HTR-8/SVneo (cell line): ENCODE measurements at regions not wholly inside any gene's neighbourhood (a gene's known extent, or its start where the extent isn't known, plus 50 kb on each side); places are given as distances from the start of the nearest gene placed in this dataset.

Source experiments
- DNase-seq: peaks from one replicate; pipeline ENCODE4 v3.0.0; 2011; ENCODE audit warnings: low spot score, mixed read lengths; ENCODE audit not compliant: insufficient read length
- FAIRE-seq: peaks from 2 replicates; lab custom pipeline; 2011; peaks lifted over from hg19 to GRCh38; lab: Jason Lieb, UNC

- FAIRE-seq: no peak
- DNase-seq: no peak
These were observed 1013.6 kb downstream of the FLRT2 start for GRCh38 chr14:86543521-86543920.

- DNase-seq (no peak), FAIRE-seq (no peak)
These were observed 1012.0 kb downstream of the FLRT2 start for GRCh38 chr14:86541972-86542371.

DNA sequence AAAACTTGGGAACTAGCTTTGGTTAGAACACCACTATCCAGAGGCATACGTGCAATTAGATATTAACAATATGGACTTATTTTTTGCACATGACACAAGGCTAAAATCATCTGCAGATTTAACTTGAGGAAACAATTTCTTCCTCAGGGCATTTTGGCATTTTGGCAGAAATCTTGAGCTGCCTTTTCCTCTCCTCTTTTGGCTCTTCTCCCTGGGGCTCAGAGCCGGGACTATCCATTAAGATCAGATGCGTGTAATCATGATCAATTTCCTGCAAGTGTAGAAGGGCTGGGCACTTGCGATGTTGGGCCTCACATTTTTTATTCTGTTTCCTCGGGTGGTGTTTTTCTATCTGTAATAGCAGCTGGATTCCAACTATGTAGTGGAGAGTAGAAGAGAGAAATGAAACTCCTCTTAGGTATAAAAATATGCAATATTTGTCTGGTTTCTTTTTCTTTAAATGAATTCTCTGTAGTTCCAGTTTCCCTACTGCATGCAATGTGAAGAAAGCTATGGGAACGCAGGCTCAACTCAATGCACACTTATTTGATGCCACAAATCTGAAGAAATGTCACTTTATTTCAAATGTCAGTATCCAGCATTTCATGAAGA is 1010.8 kb downstream of the FLRT2 start:
- no peak for FAIRE-seq
- no peak for DNase-seq

DNA sequence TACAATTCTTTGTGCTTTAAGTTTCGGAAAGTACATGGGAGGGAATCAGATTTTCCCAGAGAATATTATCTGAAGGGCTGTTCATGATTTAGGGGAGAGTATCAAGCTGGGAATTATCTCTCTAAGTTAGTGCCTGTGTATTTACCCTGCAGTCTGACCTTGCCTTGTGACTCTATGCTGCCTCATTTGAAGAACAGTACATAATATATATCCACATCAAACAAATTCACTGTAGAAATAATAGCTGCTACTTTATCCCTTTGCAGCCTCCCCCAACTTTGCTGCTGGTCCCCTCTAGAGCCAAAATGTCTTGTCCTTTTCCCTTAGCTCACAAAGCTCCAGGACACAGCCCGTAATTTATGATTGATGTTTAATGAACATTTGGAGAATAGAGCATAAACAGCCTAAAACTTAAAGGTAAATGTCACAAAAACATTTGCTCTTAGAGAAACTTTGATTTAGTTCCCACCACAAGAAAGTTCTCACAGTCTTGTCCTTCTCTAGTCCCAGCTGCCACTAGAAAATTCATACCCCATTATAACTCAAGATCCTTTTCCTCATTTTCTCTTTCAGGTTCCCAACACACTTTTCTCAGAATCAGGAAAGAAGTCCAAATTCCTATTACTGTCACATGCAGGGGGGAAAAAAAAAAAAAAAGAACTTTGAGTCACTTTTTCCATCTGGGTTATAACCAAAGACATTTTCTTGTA is 1009.6 kb downstream of the FLRT2 start:
- DNase-seq (no peak), FAIRE-seq (no peak)

DNA sequence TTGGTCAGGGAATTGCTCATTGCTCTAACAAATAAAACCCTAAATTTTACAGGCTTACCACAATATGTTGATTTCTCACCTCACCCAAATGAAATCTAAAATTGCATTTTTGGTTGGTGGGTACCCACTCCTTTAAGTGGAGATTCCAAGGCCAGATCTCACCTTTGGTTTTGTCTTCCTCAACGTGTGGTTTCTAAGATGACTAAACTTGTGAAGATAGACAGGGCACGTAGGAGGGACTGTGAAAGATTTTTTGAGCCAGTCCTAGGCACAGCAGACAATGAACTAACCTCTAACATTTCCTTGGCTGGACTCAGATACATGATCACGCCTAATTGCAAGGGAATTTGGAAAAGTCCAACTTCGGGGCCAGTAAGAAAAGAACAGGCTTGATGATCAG is 1003.9 kb downstream of the FLRT2 start:
- DNase-seq: no peak
- FAIRE-seq: no peak

DNA sequence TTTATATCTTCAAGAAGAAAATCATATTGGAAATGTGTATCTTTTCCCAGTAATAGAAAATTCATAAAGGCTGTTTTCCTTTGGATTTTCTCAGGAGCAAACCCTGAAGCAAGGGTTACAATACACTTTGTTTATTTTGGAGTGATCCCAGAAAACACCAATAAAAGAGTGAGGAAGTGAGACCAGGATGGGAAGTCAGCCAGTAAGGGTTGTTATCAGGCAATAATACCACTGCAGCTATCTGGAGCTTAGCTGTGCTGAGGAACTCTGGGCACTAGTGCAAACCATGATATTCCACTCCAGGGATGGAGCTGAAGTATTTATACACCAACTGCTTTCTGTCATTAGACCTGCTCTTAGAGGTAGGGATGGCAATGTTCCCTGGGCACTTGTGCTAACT is 1002.3 kb downstream of the FLRT2 start:
- DNase-seq: peak; percentile 4
- no peak for FAIRE-seq

GRCh38 chr14:86530457-86530856 is 1000.5 kb downstream of the FLRT2 start:
- FAIRE-seq (no peak), DNase-seq (no peak)

DNA sequence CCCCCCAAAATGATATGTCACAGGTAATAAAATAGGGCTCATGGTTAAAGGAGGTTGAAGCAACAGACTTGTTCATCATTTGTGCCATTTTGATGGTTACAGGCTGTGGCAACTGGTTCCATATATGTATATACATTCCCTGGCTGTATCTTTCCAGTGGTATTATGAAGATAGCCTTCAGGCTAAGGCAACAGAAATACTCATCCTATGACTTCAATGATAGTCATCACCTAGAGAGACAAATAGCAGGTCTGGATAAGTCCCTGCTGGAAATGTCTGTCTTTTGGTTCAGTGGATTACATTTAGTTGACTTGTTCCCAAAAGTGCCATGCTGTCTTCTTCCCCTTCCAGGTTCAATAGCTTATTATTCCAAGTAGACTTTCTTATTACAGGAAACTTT is 997.4 kb downstream of the FLRT2 start:
- no peak for FAIRE-seq
- DNase-seq: no peak

GRCh38 chr14:86525673-86526072 is 995.7 kb downstream of the FLRT2 start:
- DNase-seq (no peak), FAIRE-seq (no peak)

- DNase-seq: no peak
- FAIRE-seq: no peak
These were observed 991.9 kb downstream of the FLRT2 start for GRCh38 chr14:86521843-86522242.

DNA sequence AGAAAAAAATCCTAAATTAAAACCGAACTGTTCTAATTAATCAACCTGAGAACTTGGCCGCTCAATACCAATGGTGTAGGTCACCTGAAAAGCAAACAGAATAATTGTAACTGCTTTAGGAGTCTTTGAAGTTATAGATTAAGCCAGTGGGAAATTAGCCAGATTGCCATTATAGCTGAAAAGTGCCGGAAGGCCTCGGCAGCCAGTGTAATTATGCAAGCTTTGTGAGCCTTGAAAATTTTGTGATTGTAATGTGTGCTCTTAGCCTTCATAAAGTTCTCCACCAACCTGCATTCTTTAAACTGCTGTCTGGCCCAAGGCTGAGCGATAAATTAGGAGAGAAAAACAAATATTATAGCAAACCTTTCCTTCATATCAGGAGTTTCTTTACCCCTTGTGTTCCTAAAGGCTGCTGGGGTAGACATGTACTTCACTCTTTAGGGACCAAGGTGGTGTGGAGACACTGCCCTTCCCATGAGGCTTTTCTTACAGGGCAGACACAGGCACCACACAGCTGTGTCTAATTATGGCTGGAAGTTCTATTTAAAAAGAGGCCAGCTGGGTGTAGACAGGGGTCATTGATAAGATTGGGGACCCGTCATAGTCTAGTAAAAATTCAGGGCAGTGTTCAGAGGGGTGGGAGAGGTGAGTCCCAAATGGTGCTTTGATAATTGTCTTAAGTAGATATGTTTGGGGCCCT is 991.2 kb downstream of the FLRT2 start:
- no peak for DNase-seq

GRCh38 chr14:86518298-86518697 is 988.4 kb downstream of the FLRT2 start:
- DNase-seq (no peak), FAIRE-seq (no peak)

More for the DNA sequence above, 991.2 kb downstream of the FLRT2 start:
- no peak for FAIRE-seq

DNA sequence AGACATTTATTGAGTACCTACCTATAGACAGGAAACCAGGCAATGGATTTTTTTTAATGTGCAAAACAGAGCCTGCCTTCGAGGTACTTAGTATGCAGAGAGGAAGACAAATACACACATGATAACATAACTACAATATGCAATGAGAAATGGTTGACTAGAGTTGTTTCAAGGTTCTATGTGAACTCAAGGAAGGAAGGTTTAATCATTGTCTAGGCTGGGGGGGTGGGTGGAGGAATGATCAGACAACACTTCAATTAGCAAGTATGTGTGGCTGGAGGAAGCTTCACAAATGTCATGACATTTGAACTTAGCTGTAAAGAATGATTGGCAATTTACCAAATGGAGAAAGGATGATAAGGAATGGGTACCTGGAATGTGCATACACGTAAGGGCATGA is 985.3 kb downstream of the FLRT2 start:
- no peak for FAIRE-seq

GRCh38 chr14:86513564-86513963 is 983.6 kb downstream of the FLRT2 start:
- DNase-seq (no peak), FAIRE-seq (no peak)

More for the DNA sequence above, 985.3 kb downstream of the FLRT2 start:
- no peak for DNase-seq

DNA sequence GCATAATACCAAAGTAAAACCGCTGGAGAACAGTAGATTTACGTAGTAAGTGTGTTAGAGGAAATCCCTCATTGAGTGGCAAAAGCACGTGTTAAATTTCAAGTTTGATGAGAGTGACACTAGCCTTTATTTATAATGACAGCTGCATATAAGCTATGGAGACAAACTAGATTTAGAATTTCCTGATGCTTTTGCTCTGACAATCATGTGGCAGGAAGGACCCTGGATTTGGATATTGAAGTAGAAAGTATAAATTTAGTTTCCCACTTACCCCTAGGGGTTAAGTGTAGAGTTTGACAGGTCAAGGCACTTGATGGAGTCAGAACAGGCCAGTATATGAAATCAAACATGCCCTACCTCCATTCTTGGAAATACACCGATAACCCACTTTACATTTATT is 983.1 kb downstream of the FLRT2 start:
- FAIRE-seq (no peak), DNase-seq (no peak)

- DNase-seq: no peak
- FAIRE-seq: no peak
These were observed 980.5 kb downstream of the FLRT2 start for GRCh38 chr14:86510491-86510890.

DNA sequence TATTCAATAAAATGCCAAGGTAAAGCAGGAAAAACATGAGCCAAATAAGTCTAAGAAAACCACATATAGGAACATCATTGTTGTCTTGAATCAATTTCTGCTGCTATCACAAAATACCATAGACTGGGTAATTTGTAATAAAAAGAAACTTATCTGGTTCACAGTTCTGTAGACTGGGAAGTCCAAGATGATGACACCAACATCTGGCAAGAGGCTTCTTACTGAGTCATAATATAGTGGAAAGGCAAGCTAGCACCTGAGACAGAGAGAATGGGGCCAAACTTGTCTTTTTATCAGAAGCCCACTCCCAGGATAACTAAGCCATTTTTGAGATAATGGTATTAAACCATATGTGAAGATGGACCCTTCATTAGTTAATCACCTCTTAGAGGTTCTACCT is 975.9 kb downstream of the FLRT2 start:
- FAIRE-seq (no peak), DNase-seq (no peak)

GRCh38 chr14:86501611-86502010 is 971.7 kb downstream of the FLRT2 start:
- no peak for DNase-seq
- no peak for FAIRE-seq

DNA sequence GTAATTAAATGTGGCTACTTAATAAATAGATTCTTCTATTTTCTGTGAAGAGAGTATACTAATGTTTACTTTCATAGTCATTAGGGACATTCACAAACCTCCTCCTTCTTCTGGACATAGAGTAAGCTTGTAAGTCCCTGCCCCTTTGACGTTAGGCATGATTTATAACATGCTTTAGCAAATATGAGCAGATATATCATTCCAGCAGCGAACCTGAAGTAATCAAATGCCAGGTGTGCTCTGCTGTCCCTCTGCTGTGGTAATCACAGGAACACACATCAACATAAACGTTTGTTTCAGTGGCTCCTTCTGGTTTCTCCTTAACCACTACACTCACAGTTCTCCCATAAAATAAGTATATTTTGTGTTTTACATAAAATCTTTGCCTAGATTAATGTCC is 961.8 kb downstream of the FLRT2 start:
- FAIRE-seq (no peak), DNase-seq (no peak)

GRCh38 chr14:86481104-86481503 is 951.2 kb downstream of the FLRT2 start:
- DNase-seq: peak; percentile 2
- no peak for FAIRE-seq

- DNase-seq: no peak
- no peak for FAIRE-seq
These were observed 934.4 kb downstream of the FLRT2 start for GRCh38 chr14:86464341-86464740.
